MM.1S (cell line): ENCODE measurements at regions not wholly inside any gene's neighbourhood (a gene's known extent, or its start where the extent isn't known, plus 50 kb on each side); places are given as distances from the start of the nearest gene placed in this dataset.

Source experiments
- CTCF ChIP-seq: fragments of 300-600 bp; sonication (generic); IDR thresholded peaks from 2 replicates; pipeline ENCODE4 v1.5.1; 2016; ENCODE audit warnings: antibody characterized with exemption, low read length, mixed read lengths
- EZH2 ChIP-seq: fragments of 300-600 bp; sonication (generic); optimal IDR thresholded peaks from 2 replicates; pipeline ENCODE3; 2017; ENCODE audit warnings: low read depth, mild to moderate bottlenecking, antibody characterized with exemption, low read length, mixed read lengths
- EZH2phosphoT487 ChIP-seq: fragments of 300-600 bp; sonication (generic); IDR thresholded peaks from 2 replicates; pipeline ENCODE4 v1.6.1; 2018; ENCODE audit warnings: antibody characterized with exemption, low read length

- TF ChIP-seq CTCF (no peak), EZH2phosphoT487 (no peak), EZH2 (no peak)
Measured at GRCh38 chr7:32163896-32164295, 93.7 kb upstream of the PDE1C start.
